GM19025 (cell line): ENCODE measurements at regions not wholly inside any gene's neighbourhood (a gene's known extent, or its start where the extent isn't known, plus 50 kb on each side); places are given as distances from the start of the nearest gene placed in this dataset.

ENCODE experiments used
- ATAC-seq: cut with Tn5 transposase; IDR thresholded peaks from one replicate; pipeline ENCODE4 v1.9.1; 2021; ENCODE audit warnings: mild to moderate bottlenecking, low read depth, moderate library complexity; ENCODE audit not compliant: unreplicated experiment

DNA sequence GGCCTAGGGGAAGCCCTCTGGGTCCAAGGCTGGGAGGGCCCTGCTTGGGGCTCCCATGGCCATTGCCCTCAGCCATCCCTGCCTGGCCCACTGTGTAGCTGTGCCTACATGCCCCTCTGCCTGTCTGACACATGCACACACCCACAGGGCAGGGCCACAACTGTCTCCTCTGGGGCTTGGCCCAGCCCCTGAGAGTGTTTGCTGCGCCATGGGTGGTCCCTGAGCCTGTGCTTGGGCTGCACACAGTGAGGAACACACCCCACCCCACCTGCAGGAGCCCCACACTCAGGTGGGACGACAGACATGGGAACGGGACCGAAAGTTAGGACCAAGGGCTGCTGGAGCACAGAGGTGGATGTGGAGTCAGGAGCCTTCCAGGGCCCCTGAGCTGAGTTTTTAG is 489.5 kb downstream of the TBC1D22A start:
- no peak for ATAC-seq

DNA sequence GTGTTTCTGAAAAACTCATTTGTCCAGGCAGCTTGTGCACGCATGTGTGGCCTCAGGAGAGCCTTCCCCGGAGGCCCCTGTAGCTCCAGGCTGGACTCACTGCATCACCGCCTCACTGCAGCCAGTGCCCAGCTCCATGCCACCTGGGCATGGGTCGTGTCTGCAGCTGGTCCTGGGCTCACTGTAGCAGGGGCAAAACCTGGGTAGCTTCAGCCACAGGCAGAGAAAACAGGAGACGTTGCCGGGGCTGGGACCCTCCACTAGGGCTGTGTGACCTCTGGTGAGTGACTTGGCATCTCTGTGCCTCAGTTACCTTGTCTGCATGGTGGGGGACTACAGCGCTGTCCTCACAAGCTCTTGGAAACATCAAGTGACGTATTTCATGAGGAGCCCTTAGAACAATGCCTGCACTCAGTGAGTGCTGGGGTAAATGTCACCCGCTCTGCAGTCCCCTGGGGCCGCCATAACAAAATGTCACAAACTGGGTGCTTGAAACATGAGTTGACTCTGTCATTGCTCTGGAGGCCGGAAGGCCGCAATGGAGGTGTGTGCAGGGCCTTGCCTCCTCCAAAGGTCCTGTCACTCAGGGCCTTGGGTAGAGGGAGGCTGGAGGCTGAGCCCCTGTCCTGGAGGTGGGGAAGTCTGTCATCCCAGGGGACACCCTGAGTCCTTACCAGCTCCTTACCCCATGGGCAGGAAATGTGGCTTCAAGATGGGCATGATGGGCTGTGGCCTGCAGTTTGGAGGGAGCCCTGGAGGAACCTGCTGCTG is 488.7 kb downstream of the TBC1D22A start:
- no peak for ATAC-seq

DNA sequence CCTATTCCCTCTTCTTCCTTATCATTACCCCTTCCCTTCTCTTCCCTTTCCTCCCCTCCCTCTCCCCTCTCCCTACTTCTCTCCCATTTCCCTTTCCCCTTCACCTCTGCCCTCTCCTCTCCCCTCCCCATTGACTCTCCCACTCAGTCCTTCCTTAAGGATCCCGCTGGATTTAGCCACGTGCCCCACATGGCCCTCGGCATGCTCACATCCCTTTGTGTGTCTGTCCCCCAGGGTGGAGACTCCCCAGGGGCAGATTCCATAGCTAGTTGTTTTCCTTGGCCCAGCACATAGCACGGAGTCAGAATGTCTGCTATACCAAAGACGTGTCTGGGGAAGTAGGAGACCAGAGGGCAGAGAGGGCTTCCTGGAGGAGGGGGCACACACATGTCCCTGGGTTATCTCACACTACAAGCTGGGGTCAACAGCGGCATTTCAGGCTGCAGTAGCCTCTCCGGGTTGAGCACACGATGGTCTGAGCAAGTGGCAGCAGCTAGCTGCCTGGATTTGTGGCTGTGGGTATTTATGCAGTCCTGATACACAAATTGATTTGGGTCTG is 487.0 kb downstream of the TBC1D22A start:
- no peak for ATAC-seq

DNA sequence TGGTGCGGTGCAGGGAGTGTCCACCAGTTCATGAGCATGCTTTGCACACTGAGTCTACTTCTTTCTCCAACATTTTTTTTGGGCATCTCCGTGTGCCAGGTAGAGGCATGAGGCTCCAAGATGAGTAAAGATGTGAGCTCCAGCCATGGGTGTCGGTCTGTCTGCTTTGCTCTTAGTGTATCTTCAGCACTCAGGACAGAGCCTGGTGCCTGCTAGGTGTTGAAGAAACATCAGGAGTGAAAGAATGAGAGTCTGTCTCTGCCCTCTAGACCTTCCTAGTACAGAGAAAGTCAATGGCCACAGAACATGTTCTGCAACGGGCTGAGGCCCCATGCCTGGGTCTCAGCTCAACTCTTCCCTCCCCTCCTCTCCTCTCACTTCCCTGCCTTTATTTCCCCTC is 486.5 kb downstream of the TBC1D22A start:
- no peak for ATAC-seq

DNA sequence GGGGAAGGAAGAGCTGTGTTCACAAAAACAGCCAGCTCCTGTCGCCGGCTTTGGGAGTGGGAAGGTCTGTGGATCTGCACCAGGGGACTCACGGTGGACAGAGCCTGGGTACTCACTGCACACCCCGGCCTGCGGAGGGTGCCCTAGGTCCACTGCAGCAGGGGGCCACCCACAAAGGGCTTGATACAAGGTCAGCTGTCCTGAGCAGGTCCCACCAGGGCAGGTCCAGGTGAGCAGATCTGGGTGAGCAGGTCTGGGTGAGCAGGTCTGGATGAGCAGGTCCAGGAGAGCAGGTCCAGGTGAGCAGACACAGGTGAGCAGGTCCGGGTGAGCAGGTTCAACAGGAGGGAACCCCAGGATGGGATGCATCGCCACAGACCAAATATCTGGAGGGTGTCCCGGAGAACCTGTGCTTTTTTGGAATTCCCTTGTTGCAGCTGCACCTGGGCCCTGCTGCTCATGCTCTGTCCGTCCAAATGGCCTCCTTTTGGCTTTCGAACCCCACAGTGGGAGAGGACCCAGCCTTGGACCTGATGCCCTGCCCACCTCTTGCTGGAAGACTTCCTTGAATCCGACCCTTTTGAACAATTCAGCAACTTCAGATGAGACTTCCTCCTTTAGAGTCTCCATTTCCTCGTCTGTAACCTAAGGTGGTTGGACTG is 485.3 kb downstream of the TBC1D22A start:
- ATAC-seq, result no peak

DNA sequence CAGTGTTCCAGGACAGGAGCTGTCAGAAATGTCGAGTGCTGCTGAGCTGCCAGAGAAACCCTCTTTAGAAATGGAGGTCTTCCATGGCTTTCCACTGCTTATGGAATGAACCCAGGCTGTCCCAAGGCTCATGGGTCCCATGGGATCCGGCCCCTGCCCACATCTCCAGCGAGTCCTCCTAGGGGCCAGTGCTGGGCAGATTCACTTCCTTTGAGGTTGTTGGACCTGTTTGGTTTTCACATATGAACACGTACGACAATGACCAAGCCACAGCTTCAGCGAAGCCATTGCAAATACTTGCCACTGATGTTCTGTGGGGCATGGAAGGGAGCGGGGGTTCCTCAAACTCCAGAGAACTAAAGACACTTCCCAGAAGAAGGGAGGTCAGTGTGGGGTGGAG is 483.3 kb downstream of the TBC1D22A start:
- no peak for ATAC-seq

DNA sequence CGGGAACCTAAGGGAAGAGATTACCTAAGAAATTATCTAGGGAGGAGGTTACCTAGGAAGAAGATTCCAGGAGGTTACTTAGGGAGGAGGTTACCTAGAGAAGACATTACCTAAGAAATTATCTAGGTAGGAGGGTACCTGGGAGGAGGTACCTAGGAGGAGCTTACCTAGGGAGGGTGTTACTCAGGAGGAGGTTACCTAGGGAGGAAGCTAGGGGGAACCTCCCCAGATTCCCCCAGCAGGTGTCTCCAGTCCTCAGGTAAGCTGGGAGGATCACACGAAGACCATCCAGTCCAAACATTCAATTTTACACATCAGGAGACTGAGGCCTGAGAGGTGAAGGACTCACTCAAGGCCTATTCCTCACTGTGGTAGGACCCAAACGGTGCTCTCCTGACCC is 482.8 kb downstream of the TBC1D22A start:
- no peak for ATAC-seq

DNA sequence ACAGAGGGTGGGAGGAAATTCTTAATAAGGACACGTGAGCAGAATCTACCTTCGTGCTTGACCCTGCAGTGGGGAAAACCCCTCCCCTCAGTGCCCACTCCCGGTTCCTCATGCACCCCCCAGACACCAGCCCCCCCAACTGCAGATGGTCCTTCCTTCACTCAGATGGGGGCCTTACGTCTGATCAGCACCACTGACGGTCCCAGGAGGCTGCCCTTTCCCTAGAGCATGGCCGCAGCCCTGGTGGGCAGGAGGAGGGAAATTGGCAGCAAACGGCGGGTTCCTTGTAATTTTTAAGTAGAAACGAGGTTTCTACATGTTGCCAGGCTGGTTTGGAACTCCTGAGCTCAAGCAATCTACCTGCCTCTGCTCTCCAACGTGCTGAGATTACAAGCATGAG is 477.7 kb downstream of the TBC1D22A start:
- ATAC-seq, result no peak

DNA sequence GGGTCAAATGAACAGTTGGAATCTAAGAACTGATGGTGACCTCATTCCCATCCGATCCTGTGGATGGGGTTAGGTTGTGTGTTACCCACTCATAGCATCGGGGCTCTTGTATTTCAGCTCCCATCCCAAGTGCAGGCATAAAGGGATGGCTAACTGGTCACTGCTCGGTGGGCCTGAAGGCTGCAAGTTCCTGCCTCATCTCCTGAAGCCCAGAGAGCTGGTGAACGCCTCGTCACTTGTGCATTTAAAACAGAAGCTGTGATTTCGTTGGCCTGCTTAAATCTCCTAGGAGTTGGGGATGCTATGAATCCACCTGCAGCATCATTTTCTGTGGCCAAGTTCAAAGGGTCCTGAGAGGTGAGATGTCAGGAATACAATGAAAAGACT is 477.0 kb downstream of the TBC1D22A start:
- ATAC-seq, result no peak

DNA sequence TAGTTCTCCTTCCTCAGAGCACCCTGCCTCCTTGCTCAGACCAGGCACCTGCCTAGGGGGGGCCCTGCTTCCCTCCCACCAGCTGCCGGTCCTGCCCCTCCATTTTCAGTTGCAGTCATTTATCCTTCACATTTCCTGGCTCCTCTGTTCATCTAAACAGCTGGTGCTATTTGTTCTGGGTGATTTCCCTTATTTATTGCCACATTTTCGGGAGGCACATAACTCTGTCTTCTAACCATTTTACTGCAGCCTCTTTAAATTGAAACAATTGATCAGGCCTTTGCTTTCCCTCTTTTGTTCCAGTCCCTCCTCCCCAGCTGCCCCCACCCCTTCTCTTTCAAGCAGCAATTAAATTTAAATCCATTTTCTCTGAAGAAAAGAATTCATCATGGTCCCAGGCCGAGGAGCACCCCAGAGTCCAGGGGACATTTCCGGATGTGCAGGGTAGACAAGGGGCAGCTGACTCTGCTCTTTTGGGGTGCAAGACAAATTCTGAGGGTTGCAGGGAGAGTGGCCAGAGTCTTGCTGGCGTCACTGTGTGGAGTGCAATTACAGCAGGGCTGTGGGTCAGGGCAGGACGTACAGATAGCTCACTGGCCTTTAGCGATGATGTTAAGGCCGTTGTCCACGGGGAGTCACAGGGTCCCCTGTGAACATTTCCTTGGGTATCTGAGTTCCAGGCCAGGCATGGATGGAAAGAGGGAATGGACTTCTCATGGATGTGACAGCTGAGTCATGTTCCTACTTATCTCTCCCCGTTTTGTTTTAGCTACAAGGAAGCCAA is 476.4 kb downstream of the TBC1D22A start:
- no peak for ATAC-seq

DNA sequence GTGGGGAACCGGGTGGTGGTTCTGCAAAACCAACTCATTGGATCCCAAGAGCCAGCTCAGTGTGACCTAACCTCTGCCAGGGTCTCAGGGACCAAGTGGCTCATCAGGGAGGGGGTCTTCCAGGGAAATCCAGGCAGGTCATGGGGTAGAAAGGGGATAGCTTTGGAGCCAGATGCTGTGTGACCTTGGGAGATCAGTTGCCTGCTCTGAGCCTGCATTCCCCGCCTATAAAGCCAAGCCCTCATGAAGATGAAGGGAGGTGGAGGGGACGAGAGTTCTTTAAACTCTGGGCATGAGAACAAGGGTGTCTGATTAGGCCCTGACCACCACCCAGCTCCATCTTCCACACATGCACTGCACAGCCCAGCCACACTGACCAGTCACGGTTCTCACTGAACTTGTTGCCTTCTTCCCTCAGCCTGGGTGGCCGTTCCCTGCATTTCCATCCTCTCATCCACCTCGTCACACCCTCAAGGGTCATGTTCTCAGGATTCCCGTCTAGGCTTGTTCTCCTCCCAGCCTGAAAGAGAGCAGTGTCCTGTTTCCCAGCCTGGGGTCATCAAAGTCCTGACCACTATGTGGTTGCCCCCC is 475.5 kb downstream of the TBC1D22A start:
- ATAC-seq, result no peak

DNA sequence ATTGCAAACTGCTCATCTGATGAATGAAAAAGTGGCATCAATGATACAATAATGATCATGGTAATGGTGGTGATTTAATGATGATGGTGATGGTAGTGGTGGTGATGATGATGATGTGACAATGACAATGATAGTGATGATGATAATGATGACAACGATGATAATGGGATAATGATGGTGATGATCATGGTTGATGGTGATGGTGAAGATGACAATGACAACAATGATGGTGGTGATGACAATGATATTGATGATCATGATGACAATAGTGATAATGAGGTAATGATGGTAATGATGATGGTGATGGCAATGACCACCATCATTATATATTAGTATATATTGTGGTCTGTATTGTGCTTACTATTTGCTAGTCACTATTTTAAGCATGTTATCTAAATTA is 474.3 kb downstream of the TBC1D22A start:
- ATAC-seq, result no peak

DNA sequence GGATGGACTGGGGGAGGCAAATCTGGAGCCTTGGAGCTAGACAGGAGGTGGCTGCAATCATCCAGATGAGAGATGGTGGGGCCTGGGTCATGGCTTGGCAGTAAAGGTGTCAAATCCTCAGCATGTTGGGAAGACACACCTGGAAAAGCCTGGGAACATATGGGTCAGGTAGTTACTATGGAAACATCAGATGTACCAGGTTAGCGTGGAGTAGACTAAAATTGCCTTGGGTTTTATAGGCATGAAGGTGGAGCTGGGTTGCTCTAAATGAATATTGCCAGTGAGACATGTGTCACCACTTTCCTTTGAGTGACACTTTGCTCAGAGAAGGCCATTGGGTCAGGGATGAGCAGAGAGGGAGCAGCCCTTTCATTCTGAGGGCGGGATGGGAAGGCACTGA is 473.7 kb downstream of the TBC1D22A start:
- no peak for ATAC-seq

DNA sequence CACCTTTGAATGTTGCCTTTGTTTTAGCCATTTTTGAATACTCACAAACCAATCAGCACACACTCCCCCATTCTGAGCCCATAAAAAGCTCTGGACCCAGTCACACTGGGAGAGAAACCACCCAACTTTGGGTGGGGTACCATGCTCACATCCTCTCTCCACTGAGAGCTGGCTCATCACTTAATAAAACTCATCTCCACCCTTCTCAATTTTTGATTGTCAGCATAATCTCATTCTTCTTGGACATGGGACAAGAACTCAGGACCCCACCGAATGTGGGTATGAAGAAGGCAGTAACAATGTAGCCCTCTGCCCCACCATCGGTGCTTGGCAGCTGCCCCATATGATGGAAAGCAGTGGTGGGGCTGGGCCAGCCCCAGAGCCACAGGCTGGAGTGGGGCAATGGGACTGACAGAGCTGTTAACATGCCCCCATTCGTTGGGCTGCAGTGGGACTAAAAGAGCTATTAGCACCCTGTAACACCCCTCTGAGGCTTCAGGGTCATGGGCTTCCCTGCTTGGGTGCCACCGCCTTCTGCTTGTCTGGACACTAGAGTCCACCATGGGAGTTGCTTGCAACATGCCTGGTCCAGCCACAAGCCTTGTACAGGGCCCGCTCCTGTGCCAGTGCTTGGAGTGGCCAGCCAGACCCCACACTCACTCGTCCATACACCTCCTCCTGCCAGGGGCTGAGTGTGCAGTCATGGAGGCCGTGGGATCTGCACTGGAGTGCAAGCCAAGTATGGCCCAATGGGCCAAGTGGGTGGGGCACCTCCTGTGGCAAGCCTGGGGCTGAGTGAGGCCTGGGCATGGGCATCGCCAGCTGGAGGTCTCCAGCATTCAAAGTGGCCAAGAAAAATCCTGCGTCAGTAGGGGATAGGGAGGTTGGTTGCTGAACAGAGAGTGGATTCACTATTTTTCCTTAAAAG is 471.1 kb downstream of the TBC1D22A start:
- no peak for ATAC-seq

DNA sequence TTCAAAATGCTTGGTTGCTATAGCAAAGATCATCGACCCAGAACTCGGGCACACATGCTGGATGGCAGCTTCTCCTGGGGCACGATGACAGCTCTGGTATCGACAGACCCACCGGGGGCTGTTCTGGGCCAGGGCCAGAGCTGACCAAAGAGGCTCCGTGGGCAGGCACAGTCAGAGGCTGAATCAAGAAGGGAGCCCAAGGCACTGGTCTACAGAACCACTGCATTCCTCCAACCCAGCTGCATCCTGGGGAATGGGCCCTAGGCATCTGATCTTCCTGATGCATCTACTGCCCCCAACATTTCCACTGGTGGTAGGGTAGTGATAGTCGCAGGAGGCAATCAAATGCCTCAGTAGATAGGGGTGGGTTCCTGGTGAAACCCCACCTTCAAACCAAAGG is 470.3 kb downstream of the TBC1D22A start:
- no peak for ATAC-seq

DNA sequence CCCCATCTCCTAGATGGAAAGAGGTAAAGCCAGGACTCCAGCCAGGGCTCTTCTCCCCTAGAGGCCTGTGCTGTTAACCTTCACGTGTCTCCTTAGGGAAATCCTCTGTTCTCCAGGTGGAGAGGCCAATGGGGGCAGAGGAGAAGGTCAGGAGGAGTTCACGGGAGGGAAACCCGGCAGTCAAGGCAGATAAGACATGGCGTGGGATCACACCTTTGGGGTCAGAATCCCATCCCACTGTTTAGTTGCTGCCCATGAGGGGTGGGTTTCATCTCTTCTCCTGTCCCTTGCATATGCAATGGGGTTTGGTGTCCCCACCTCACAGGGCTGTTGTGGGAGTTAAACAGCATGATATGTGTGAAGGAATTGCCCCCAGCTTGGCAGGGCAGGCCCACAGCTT is 469.7 kb downstream of the TBC1D22A start:
- ATAC-seq, result no peak

DNA sequence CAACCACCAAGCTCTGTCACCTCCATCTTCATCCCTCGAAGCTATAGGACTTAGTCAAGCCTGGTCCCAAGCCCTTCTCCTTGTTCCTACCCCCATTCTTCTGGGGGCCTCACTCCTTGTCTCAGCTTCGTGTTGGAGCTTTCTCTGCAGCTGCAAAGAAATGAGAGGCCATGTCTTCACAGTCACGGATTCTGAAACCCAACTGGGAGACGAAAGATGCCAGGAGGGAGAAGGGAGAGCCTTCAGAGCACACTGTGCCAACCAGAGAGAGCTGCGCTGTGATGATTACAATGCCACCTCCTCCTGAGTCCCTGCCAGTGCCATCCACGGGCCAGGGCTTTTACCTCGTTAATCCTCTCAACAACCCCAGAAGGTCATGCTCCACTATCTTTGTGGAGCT is 469.3 kb downstream of the TBC1D22A start:
- ATAC-seq, result no peak

DNA sequence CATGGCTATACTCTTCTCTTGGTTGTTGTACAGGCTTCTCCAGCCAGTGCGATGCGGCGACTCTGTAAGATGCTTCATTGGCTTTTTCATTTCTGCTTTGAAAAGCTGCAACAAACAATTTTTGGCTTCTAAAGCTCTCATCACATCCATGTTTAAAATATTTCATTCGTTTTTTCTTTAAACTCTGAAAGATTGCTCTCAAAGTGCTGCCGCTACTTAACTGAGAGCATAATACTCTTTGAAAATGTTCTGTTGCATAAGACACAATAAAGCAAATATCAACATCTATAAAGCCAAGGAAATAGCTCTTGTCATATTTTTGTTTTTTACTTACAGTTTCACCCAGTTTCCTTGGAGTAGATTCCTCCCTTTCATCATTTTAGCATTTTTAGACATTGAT is 468.3 kb downstream of the TBC1D22A start:
- no peak for ATAC-seq

DNA sequence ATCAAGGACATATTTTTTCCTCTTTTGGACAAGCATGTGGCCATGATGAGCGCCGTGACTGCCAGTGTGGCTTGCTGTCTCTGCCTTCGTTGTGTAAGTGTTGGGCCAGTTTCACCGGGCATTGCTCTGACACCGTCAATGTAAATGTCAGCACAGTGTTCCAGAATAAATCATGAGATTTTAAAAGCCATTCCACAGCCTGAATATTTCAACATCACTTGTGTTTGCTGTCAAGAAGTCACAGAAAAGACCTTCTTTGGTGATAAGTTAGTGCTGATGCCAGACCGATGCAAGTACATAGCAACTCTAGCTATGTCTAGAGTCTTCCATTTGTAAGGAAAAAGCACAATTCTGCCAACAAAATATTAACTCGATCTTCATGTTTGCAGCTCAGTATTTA is 467.8 kb downstream of the TBC1D22A start:
- ATAC-seq, result no peak

DNA sequence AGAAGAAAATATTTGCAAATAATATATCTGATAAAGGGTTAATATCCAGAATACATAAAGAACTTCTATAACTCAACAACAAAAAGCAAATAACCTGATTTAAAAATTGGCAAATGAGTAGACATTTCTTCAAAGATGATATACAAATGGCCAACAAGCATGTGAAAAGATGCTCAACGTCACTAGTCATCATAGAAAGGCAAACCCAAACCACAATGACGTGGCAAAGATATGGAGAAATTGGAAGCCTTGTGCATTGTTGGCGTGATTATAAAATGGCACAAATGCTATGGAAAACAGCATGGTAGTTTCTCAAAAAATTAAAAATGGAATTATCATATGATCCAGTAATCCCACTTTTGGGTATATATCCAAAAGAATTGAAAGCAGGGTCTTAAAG is 466.3 kb downstream of the TBC1D22A start:
- ATAC-seq, result no peak
